ENCODE measurements at regions not wholly inside any gene's neighbourhood (a gene's known extent, or its start where the extent isn't known, plus 50 kb on each side); places are given as distances from the start of the nearest gene placed in this dataset.
"Not testable (repeated sequence)": the region's sequence is repeated elsewhere in the genome, so short reads cannot be mapped to it uniquely, and the experiment has no call there.

DNA sequence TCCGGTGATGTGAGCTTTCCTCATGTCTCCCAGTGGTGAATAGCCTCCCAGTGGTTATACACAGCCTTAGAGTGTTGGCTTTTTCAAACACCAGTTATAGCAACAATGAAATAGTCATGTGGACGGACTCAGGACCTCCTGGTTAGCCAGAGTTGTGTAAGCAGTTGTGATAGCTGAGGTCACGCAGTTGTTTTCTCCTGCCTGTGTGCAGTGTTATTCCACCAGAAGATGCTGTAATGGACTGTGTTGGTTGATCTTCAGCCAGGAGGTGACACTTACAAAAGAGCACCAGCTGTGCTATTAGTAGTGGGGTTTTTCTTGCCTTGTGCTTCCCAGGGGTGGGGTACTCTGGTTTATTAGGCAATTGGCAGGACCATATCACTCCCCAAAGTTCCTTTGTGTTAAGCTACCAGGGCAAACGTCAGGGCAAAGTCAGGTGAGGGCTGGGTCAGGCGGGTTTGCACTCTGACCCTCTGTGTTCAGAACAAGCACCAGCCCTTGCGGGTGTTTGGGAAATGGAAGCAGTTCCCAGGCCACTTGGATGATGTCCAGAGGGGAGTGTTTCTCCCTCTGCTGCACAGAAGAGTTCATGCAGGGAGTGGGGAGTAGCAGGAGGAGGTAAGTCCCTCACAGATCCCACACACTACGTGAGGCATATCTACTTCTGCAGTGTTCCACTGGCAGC, 252.6 kb downstream of the TMEM47 start:
- no peak for DNase-seq (ENCODE audit: low read depth)

DNA sequence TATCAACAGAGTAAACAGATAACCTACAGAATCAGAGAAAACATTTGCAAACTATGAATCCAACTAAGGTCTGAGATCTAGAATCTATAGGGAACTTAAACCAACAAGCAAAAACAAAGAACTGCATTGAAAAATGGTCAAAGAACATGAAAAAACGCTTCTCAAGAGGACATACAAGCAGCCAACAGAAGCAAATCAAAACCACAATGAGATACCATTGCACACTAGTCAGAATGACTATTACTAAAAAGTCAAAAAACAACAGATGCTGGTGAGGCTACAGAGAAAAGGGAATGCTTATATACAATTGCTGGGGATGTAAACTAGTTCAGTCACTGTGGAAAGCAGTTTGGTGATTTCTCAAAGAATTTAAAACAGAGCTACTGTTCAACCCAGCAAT, 255.7 kb downstream of the TMEM47 start:
- DNase-seq (ENCODE audit: low read depth): no peak

DNA sequence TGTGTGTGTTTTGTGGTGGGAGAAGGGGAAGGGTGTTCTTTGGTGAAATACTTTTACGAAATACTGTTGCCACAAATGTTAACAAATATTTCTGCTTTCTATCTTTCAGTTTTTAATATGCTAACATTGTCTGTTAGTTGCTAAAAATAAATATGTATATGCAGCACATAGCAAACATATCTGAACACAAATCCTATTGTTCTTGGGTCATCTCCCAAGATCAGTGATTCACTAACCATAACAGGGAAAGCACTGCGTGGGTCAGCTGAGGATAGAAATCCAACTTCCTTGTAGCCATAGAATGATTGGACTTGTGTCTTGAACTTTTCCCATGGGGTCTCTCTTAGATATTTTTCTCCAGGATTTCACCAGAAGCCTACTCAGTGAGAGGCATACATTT, 250.3 kb upstream of the FAM47A start:
- DNase-seq (ENCODE audit: low read depth): no peak

DNA sequence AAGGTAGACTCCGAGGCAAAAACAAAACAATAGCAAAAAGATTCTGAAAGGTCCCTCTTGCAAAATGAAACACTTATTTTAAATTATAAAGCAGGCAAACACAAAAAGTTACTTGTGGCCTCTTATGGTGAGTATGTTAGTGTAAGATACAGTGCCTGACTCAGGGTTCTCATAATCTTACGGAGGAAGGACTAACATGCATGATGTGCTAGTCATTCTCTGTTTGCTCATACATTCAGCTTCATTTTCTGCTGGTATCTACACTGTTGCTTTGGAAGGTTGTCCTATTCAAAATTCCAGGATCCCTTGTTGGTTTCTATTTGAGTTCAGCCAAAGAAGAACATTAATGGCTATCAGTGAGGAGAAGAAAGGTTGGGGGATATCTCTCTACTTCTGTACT, 249.1 kb upstream of the FAM47A start:
- no peak for DNase-seq (ENCODE audit: low read depth)

DNA sequence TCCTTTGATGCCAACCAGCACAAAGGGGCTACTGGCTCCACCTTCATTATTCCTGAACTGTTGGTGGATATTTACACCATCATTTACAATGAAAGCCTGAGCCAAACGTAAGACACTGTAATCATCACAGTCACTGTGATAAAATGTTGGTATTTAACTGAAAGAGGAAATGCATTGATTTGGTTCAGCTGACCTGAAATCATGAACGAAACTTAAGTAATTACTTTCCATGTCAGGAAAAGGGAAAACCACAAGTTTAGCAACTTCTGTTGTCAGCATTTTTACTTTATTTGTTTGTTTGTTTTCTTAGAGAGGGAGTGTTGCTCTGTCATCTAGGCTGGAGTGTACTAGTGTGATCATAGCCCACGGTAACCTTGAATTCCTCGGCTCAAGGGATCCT, 247.8 kb upstream of the FAM47A start:
- DNase-seq (ENCODE audit: low read depth): no peak

DNA sequence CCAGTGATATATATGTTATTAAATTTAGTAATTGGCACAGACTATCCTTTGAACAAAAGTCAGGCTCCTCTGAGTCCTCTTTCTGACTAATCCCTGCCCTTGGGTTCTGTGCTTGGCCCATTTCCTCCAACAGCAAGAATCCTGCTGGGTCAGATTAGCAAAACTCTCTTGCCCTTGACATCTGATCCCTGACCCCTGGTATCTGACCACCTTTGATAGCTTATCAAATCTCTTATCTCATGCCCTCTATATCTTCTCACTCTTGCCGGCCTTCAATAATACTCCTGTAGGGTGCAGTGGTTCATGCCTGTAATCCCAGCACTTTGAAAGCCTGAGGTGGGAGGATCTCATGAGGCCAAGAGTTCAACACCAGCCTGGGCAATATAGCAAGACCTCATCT, 245.5 kb upstream of the FAM47A start:
- DNase-seq (ENCODE audit: low read depth): no peak

DNA sequence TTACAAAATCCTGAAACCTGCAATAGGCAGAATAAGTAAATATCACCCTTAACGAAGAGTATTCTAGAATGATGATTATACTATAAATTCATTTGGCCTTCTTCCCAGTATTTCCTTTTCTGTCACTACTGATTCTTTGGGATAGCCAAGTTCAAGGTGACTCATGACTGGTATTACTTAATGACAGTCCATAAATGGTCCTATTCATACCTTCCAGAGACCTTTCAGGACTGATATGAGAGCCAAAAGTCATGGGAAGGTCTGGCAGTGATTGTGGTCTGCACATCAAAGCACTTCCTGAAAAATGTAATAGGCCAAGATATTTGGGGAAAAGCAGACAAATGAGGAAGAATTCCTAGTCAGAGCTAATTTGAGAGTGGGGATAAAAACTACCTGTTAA, 239.6 kb upstream of the FAM47A start:
- DNase-seq (ENCODE audit: low read depth): no peak

DNA sequence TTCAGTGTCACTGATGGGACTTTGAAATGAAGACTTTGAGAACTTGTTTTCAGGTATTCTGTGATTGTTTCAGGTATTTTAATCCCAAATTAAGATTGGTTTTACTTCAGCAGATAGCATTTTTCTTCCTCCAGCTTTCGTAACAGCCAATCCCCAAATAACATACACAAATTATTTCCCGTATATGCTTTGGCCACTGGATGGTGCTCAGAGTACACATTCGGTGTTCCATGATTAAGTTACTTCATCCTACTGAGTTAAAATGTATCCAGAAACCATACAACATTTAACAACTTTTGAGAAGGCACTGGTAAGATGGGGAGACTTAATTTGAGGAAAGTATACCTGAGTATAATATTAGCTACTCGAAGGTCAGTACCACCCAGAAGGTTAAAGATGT, 233.4 kb upstream of the FAM47A start:
- DNase-seq (ENCODE audit: low read depth): peak; percentile 2

DNA sequence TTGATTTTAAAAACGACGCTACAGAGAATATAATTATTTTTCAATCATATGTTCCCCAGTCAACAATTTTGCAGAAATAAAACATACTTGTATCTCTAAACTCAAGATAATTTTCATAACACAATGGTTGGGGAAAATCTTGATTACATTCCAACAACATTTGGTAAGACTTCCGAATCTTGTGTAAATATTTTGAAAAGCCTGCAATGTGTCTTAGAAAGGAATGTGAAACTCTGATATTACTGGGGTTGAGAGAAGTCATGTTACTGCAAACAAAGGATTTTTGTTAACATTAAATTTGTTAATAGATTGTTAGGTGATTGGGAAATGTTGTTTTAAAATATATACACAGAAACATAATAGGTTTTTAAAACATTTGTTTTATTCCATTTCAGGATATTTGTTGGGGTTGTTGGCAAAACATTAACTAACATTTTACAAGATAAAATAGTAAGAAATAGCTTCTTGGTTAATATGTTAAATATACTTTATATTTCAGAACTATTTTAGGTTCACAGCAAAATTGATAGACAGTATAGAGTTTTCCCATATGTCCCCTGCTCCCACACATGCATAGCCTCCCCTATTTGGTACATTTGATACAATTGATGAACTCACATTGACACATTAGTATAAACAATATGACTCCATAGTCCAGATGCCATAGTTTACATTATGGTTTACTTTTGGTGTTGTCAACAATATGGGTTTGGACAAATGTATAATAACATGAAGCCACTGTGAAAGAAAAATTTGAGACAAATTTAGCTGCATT, 218.6 kb upstream of the FAM47A start:
- peak; percentile 4 for DNase-seq (ENCODE audit: low read depth)

DNA sequence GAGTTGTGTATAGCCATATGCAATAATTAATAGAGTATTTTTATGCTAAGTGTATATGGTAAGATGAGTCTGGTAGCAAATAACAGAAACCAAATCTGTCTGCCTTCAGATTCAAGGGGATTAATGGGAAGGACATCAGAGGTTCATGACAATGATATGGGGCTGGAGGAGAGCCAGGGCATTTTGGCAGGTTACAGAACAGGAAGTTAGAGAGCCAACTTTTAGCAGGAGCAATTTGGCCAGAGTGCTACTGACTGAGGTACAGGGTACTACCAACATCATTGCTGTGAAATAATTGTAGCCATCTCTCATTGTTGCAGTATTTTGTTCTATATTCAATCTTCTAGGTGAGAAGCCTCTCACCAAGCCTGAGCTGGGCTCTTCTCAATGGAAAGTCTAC, 210.9 kb upstream of the FAM47A start:
- no peak for DNase-seq (ENCODE audit: low read depth)

DNA sequence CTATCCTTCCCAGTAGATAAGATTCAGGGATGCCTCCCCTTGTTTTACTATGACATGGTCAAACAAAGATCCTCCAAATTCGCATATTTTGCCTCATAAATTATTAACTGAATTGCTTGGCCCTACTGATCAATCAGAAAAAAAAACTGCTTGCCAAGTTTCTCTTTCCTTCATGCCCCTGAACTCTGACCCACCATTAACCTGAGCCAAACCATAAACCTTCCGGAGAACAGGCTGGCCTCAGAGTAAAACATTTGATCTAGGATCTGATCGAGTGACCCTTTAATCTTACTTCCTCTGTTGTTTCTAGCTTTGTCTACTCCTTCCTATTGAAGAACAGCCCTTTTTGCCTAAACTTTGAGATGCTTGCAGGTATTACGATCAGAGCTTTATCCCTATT, 209.7 kb upstream of the FAM47A start:
- no peak for DNase-seq (ENCODE audit: low read depth)

DNA sequence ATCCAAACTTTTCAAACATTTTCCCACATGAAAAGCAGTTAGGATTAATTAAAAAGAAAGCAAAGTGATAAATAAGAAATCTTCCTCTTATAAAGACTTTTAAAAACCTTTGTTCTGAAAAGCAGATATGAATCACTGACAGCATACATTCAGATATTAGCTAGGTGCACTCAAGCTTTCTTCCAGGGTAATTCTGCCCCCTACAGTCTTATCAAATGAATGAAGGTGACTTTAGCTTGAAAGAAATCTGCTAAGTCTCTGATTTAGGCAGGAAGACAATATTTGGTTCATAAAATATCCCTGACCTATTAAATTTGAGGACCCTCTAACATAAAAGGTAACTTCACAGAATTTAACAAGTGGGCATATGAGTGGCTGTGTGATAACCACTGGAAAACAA, 209.1 kb upstream of the FAM47A start:
- no peak for DNase-seq (ENCODE audit: low read depth)

DNA sequence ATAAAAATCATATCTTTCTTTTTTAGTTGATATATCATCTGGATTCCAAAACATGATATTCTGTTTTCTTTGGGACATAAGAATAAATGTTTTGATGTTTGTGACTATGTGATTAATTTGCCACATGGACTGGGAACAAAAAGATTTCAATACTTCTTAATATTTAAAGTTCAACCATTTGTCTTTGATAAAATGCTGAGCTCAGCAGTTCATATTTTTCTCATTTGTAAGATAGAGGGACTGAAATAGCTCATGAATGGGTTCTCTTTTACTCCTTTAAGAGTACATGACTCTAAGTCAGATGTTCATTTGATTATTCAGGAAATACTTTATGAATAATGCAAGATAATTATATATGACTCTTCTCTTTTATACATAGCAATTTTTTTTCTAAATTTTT, 205.9 kb upstream of the FAM47A start:
- no peak for DNase-seq (ENCODE audit: low read depth)

DNA sequence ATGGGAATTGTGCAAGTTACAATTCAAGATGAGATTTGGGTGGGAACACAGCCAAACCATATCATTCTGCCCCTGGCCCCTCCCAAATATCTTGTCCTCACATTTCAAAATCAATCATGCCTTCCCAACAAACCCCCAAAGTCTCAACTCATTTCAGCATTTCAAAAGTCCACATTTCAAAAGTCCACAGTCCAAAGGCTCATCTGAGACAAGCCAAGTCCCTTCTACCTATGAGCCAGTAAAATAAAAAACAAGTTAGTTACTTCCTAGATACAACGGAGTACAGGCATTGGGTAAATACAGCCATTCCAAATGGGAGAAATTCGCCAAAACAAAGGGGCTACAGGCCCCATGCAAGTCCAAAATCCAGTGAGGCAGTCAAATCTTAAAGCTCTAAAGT, 203.3 kb upstream of the FAM47A start:
- DNase-seq (ENCODE audit: low read depth): not testable (repeated sequence)

DNA sequence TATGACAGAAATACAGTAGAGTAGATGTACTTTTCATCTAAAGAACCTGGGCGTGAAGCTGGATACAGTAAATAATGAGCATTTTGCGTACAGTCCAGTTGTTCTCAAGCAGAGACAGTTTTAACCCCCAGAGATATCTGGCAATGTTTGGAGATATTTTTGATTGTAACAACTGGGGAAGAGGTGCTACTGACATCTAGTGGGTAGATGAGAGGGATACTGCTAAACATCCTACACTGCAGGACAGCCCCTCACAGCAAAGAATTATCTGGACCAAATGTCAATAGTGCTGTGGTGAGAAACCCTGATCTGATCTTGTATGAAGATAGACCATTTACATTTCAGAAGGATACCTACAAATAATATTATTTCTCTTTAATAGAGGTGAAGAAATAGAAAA, 200.2 kb upstream of the FAM47A start:
- DNase-seq (ENCODE audit: low read depth): no peak

DNA sequence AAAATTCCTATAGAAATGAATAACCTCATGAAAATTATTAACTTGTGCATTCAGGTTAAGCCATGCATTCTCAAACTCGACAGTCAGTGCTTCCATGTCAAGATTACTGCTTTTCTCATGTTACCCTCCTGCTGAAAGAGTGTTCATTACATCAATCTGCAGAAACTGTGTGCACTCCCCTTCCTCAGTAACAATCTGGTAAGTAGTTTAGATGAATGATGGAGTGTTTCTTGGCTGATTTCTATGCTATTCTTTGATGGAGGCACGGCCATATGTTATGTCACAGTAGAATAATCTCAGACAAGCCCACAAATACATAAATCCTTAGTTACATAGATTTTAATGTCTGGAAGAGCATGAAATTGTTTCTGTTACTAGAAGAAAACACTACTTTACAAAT, 193.3 kb upstream of the FAM47A start:
- no peak for DNase-seq (ENCODE audit: low read depth)

DNA sequence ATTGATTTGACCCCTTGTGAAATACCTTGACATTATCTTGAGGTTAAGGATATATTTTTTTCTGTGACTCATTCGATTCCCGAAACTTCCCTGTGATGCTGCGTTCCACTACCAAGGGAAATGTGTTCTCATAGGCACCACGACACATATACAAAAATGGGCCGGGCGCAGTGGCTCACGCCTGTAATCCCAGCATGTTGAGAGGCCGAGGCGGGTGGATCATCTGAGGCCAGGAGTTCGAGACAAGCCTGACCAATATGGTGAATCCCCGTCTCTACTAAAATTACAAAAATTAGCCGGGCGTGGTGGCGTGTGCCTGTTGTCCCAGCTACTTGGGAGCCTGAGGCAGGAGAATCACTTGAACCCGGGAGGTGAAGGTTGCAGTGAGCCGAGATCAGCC, 188.3 kb upstream of the FAM47A start:
- DNase-seq (ENCODE audit: low read depth): not testable (repeated sequence)

DNA sequence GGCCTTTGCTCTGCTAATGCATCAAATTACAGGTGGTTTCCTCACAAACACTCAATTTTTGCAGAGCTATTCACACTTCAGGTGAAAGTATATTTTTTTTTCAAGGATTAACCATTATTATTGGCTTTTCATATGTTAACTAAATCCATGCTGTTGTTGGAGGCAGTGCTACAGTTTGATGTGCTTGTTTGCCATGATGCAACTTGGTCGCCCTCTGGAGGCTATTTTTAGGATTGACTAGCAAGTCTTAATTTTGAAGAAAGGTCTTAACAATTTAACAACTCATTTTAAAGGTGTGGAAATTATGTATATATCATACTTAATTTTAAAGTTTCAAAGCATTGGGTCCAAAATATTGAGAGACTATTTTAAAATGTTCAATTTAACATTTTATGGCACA, 168.8 kb upstream of the FAM47A start:
- DNase-seq (ENCODE audit: low read depth): no peak

DNA sequence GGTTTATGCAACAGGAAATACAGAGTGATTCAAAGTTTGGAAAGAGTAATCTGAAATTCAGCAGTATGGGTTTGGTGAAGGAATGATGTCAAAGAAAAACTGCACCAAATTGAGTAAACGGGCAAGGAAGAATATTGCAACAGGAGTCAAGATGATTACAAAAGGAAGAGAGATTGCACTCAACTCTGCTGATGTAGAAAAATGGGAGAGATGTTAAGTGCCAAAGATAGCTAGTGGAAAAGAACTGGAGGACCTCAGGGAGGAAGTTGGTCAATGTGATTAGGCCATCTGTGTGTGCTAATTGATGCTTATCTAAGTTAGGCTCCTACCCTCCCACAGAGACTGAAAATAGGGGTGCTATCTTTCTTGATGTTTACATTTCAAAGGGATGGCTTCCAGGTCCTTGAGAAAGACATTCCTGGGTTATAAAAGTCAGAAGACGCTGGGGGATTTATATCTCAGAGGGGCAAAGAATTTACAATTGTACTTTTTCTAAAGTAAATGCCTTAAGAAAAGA, 167.4 kb upstream of the FAM47A start:
- DNase-seq (ENCODE audit: low read depth): no peak

DNA sequence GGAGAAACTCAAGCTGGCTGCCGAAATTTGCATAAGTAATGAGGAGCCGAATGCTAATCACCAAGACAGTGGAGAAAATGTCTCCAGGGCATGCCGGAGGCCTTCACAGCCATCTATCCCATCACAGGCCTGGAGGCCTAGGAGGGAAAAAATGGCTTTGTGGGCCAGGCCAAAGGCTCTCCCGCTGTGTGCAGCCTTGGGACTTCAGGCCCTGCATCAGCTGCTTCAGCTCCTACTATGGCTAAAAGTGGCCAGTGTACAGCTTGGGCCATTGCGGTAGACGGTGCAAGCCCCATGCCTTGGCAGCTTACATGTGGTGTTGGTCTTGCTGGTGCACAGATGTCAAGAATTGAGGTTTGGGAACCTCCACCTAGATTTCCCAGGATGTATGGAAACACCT, 162.6 kb upstream of the FAM47A start:
- DNase-seq (ENCODE audit: low read depth): no peak

DNA sequence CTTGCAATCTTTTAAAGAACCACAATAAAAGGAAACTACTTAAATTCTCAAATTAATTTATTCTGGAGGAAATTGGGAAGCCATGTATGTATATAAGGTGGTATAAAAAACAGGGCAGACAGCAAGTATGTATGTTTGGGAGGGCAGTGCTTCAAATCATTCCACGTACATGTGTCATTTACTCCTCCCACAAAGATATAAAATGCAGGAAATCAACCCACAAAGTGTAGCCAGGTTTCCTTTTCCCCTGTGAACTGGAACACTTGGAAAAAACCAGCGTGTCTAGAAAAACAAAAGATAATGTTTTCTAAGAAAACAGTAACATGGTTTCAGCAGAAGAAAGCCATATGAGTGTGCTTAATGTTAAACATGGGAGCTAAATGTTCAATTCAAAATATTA, 156.7 kb upstream of the FAM47A start:
- DNase-seq (ENCODE audit: low read depth): no peak

DNA sequence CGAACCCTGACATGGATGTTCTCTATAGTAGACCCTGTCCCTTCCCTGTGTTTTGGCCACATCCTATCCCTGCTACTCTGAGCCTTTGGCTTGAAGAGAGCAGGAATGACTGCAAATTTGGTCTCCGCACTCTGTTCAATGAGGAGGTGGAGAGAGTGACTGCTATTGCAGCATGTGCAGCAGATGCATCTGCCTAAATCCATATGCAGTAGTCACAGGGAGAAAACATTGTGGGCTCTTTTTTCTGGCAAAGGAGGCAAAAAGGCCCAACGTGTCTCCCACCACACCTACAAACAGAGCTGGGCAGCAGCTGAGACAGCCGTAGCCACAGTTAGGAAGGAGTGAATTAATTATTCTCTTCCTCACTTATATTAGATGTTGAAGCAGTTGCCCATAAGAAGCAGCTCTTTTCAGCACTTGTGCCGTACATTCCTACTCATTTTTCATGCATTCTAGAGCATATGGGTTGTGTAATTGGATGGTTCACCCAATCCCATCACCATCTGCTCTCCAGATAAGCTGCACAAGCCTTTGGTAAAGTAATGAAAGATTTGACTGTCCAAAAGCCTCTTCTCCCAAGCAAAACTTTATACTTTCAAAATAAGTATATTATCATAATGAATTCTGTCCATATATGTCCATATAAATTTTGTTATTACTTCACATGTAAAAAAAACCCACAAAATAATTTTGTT, 147.9 kb upstream of the FAM47A start:
- no peak for DNase-seq (ENCODE audit: low read depth)

DNA sequence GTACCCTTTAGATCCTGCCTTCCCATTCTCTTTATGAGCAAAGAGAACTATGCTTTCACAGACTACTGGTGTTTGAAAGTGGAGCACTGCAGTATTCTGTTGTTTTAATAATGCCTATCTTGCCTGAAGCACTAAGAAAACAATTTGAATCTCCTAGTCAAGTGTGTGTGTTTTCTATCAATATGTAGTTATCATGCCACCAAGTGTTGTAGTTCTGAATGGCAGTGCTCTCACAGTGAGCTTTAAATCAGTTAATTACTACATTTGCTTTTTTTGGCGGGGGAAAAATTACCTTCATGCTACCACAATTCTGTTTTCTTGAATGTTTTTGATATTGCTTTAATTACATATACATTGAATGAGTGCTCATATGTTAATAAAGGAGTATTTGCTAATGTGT, 143.6 kb upstream of the FAM47A start:
- DNase-seq (ENCODE audit: low read depth): no peak
